Ishikawa (cell line): ENCODE measurements at regions not wholly inside any gene's neighbourhood (a gene's known extent, or its start where the extent isn't known, plus 50 kb on each side); places are given as distances from the start of the nearest gene placed in this dataset.

Experiments used
- CEBPB ChIP-seq: IDR thresholded peaks from 2 replicates; pipeline ENCODE4 v1.6.1; 2012
- CREB1 ChIP-seq: IDR thresholded peaks from 2 replicates; pipeline ENCODE4 v1.6.1; 2012; ENCODE audit warnings: low read depth
- EGR1 ChIP-seq: IDR thresholded peaks from 2 replicates; pipeline ENCODE4 v1.6.1; 2012
- EP300 ChIP-seq: IDR thresholded peaks from 2 replicates; pipeline ENCODE4 v1.6.1; 2012; ENCODE audit warnings: borderline replicate concordance
- FOXM1 ChIP-seq: IDR thresholded peaks from 2 replicates; pipeline ENCODE4 v1.6.1; 2012; ENCODE audit warnings: low read depth, borderline replicate concordance
- NFIC ChIP-seq: IDR thresholded peaks from 2 replicates; pipeline ENCODE4 v1.6.1; 2012
- RAD21 ChIP-seq: IDR thresholded peaks from 2 replicates; pipeline ENCODE4 v1.6.1; 2012; ENCODE audit warnings: low read depth
- REST ChIP-seq: IDR thresholded peaks from 2 replicates; pipeline ENCODE4 v1.6.1; 2012; ENCODE audit warnings: low read depth, mild to moderate bottlenecking
- TAF1 ChIP-seq: IDR thresholded peaks from 2 replicates; pipeline ENCODE4 v1.6.1; 2012; ENCODE audit warnings: low read depth, mild to moderate bottlenecking
- TCF12 ChIP-seq: IDR thresholded peaks from 2 replicates; pipeline ENCODE4 v1.6.1; 2012; ENCODE audit warnings: low read depth
- ZBTB7A ChIP-seq: IDR thresholded peaks from 2 replicates; pipeline ENCODE4 v1.6.1; 2012; ENCODE audit warnings: low read depth
- TF ChIP-seq, protein P1 (sequence below): IDR thresholded peaks from 2 replicates; pipeline ENCODE4 v1.6.1; 2012

DNA sequence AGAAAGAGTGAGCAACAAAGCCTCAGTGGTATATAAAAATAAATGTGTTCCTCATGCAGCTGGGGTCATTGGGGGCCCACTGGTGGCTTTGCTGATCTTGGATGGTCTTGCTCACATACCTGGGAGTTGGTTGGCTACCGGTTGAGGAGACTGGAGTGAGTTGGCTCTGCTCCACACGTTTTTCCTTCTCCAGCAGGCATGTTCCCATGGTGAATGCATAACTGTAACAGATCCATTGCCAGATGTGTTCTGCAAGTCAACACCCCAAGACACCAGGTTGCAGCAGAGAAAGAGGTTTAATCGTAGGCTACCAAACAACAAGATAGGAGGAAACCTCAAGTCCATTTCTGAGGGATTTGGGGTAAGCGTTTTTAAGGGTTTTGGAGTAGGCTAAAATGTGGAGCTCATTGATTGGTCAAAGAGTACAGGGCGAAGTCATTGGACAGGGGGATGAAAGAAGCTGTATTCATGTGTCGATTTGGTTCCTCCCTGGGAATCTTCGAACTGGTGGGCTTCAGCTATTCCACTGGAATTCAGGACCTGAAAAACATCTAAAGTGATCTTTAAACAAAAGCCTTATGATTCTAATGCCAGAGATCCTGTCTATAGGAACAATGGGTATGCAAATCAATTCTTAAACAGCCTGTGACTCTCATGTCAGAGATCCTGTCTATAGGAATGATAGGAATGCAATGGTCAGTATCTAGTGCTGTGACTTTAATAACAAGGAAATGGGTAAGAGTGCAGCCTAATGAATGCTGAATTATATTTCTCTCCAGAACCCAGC lies 467.5 kb upstream of the C16orf82 start:
- no peak for TF ChIP-seq TCF12
- no peak for TF ChIP-seq TAF1
- no peak for TF ChIP-seq CREB1
- TF ChIP-seq ZBTB7A: no peak
- TF ChIP-seq REST: no peak
- no peak for TF ChIP-seq CEBPB
- TF ChIP-seq RAD21: no peak
- TF ChIP-seq EP300: no peak
- no peak for TF ChIP-seq NFIC
- no peak for TF ChIP-seq FOXM1
- no peak for TF ChIP-seq EGR1
- TF ChIP-seq, protein P1, sequence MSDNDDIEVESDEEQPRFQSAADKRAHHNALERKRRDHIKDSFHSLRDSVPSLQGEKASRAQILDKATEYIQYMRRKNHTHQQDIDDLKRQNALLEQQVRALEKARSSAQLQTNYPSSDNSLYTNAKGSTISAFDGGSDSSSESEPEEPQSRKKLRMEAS: no peak
